Inflammatory macrophage treated with lipopolysaccharide for 1 hour (primary cell): ENCODE measurements at regions not wholly inside any gene's neighbourhood (a gene's known extent, or its start where the extent isn't known, plus 50 kb on each side); places are given as distances from the start of the nearest gene placed in this dataset.
"Not testable (repeated sequence)": the region's sequence is repeated elsewhere in the genome, so short reads cannot be mapped to it uniquely, and the experiment has no call there.

Experiments
- DNase-seq, 2 donors: peaks; one replicate each; pipeline ENCODE4 v3.0.0-alpha.2; 2020 to 2022

- DNase-seq, result no peak
Measured at GRCh38 chr14:85333841-85334240, 196.1 kb upstream of the FLRT2 start.

- no peak for DNase-seq
Measured at GRCh38 chr14:85334316-85334715, 195.6 kb upstream of the FLRT2 start.

DNA sequence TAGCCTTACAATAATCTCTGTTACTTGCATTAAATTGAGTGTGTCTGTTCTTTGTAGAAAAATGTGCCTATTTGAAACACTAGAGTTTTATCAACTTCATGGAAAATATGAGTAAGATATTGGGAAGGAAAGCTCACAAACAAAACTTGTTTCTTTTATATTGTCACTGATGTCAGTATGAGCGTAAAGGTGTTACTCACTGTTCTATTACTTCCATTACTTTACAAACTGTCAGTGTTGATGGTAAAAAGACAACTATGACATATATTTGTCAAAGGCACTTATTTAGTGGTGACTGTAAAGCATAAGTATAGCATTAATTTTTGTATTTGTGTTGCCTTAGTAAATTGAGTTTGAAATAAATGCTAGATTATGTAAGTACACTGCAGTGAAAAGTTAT is 193.7 kb upstream of the FLRT2 start:
- DNase-seq, result no peak

DNA sequence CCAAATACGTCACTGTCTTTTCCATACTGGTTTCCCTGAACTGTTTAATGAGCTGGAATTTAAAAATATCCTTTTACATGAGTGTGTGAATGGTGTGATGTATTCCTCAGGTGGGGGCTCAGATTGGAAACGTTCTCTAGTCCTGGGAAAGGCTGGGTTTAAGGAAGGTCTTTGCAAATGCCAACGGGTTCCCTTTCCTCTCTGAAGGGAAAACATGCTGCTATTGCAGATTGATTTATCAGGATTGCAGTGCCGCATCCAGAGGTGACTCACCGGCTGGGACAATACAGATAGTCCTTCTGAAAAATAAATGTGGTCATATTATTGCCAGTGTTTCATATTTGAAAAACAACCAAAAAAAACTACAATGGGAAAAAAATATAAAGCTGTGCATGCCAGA is 193.1 kb upstream of the FLRT2 start:
- no peak for DNase-seq

DNA sequence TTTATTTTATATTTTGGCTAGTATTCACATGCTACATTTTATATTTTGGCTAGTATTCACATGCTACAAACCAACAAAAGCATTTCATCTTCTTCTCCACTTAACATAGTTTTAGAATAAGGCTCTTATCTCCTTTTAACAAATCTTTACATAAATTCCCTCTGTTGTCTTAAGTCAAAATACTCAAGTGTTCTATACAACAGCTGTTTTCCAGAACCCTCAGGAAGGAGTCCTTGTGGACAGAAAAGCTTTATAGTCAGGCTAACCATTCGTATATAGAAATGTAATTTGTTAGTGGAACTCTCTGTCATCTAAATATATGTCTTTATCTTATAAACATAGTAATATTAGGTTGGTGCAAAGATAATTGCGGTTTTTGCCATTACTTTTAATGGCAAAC is 191.0 kb upstream of the FLRT2 start:
- DNase-seq, result no peak

DNA sequence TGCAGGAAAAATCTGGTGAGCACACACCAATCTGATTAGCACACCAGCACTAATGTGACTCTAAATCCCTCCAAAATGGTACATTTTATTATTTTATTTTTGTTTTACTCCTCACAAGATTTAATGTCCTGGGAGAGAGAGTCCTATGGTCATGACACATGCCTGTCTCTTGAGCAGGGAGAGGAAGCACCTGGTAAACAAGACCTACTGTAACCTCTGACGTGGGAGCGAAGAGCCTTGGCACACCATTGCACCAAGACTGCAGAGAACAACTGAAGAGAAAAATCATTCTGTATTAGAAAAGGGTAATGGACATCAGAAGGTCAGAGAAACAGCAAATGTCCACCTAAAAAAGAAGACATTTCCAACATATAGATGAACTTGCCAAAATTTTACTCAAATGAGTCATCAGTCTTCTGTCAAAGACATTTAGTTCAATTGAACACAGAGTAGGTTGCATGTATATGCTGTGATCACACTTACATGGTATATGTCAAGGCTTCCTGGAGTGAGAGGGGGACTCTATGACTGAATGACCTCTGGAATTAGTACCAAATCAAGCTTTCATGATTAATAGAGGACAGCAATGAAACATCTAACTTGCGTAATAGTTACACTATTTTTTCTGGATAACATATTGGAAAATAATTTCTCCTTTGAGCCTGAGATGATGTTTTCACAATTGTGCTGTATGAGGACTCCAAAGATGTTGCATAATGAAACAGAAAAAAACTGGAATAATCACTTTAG is 186.9 kb upstream of the FLRT2 start:
- no peak for DNase-seq

DNA sequence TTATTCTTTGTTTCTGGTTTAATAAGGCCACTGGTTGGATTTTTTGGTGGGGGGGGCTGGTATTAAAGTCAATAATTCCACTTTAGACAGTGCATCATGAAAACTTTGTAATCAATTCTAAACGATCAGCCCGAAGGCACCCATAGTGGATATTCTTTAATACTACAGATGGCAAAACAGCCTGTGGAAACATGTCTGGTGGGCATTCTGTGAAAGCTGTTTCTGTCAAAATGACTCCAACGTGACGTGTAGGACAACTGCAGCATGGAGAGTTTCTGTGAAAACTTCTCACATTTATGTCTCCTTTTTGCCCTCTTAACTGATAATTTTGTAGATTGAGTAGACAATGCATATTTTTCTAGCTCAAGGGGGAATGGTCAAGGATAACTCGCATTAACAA is 185.8 kb upstream of the FLRT2 start:
- DNase-seq, result no peak

DNA sequence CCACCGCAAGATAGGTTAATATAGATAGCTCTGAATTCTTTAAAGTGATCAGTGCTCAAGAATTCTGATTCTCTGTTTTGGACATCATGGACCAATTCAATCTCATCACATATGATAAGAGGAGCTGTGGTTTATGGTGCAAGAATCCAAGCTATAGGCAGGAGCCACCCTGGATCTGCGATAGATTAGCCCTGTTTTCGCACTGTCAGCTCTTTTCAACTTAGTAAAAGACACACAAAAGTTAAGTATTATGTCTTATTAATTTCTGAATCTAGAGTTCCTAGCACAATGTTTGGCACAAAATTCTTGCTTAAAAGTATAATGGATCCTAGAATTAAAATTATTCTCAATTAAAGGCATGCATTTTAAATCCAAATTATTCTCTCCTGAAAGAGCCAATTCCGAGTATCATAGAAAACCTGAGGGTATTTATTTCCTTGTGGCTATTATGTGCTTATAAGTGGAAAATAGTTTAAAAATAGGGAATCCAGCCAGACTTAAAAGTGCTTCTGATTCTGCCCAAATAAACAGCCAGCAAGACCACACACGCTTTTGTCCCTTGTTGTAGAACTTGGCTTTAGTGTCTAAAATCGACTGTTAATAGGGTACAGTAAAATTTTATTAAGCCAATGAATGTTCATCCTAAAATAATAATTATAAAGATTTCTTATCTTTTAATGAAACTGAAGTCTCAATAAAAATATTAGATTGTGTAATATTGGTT is 184.9 kb upstream of the FLRT2 start:
- no peak for DNase-seq

GRCh38 chr14:85350667-85351066 is 179.3 kb upstream of the FLRT2 start:
- no peak for DNase-seq

DNA sequence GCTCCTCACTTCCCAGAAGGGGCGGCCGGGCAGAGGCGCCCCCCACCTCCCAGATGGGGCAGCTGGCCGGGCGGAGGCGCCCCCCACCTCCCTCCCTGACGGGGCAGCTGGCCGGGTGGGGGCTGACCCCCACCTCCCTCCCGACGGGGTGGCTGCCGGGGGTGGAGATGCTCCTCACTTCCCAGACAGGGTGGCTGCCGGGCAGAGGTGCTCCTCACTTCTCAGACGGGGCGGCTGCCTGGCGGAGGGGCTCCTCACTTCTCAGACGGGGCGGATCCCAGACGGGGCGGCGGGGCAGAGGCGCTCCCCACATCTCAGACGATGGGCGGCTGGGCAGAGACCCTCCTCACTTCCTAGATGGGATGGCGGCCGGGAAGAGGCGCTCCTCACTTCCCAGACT is 177.4 kb upstream of the FLRT2 start:
- DNase-seq, result not testable (repeated sequence)

DNA sequence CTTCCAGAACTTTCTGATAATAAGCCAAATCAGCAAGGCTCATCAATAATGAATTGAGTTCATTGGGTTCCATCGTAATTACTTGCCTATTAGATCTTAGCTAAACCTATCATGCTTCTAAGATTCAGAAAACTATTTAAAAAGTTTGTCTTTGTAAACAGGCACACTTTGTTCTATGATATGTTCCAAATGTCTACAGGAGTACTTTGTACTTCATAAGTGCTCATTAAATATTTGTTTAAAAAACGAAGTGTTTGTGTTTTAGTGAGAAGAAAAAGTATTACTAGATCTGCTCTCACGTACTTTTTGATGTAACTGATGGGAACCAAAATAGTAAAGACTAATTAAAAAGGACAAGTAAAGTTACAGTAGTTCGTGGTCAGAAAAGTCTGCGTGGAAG is 172.8 kb upstream of the FLRT2 start:
- no peak for DNase-seq

- no peak for DNase-seq
Measured at GRCh38 chr14:85358136-85358785, 171.7 kb upstream of the FLRT2 start.

DNA sequence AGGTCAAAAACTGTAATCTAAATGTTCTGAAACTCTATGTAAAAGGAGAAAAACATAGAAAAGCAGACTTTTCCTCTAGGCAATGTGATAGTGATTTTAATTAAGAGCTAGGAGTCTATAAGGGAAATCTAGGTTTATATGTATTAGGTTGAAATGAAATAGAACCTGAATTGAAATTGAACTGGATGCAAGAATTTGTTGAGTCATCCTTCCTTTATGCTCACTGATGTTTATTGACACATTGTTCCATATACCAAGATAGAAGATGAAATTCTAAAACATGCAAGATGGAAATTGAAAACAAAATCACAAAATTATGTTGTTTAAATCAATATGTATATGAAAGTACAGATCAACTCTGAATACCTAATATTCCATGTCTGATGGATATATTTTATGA is 170.4 kb upstream of the FLRT2 start:
- no peak for DNase-seq

GRCh38 chr14:85363358-85363757 is 166.6 kb upstream of the FLRT2 start:
- DNase-seq, result no peak

- no peak for DNase-seq
Measured at GRCh38 chr14:85366226-85366625, 163.7 kb upstream of the FLRT2 start.

DNA sequence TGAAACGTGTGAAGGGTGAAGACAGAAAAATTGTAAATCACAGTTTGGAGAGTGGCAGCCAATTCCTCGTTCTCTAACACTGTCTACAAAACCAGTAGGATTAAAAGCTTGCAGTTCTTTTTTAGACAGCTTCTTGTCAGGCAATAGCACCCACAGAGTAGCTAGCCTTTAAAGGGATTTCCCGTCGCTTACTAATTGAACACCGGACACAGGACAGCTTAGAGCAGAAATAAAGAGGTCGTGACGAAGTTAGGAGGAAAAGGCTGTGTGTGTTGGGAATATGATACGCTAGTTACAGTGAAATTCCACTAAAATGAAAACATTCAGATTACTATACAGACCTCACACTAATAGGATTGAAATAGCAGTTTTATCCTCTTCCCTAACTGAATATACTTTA is 149.1 kb upstream of the FLRT2 start:
- no peak for DNase-seq

GRCh38 chr14:85382341-85382740 is 147.6 kb upstream of the FLRT2 start:
- no peak for DNase-seq

DNA sequence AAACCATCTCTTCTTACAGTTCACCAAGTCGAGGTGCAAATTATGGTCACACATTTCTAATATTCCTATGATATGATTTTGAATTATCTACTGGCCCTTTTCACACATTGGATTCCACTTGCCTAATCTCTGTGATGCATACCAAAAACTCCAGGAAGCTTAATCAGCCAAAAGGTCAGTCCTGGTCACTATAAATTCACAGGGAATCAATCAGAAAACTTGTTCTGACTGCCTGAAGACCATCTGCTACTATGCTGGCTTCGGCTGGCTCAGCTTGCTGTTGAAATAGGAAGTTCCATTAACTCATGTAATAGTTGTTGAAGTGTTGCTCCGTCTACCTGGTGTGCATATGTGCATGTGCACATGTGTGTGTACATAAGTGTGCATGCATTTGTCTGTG is 142.8 kb upstream of the FLRT2 start:
- no peak for DNase-seq

- no peak for DNase-seq
Measured at GRCh38 chr14:85390236-85390635, 139.7 kb upstream of the FLRT2 start.

- DNase-seq, result no peak
Measured at GRCh38 chr14:85391455-85391854, 138.5 kb upstream of the FLRT2 start.

- DNase-seq, result no peak
Measured at GRCh38 chr14:85391892-85392291, 138.1 kb upstream of the FLRT2 start.

- DNase-seq, result no peak
Measured at GRCh38 chr14:85399186-85399585, 130.8 kb upstream of the FLRT2 start.

DNA sequence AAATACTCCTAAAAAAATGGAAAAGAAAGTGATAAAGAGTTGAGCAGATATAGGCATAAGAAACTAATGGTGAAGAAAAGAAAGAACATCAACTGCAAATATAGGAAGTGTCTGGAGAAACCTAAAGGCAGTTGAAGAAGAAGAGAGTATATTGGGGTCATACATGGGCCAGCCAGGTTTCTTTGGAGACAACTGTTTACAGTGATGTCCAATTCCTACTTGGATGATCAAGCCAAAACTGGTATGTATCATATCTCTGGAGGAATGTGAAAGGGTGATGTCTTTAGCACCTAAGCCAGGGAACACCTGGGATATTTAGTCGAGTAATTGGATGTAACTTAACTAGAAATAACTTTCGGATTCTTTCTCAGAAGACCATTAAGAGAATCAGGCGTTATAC is 129.3 kb upstream of the FLRT2 start:
- DNase-seq, result no peak

GRCh38 chr14:85401384-85401783 is 128.6 kb upstream of the FLRT2 start:
- no peak for DNase-seq
